ENCODE measurements at regions not wholly inside any gene's neighbourhood (a gene's known extent, or its start where the extent isn't known, plus 50 kb on each side); places are given as distances from the start of the nearest gene placed in this dataset.

GRCh38 chr10:83229991-83230390 is 909.3 kb upstream of the GHITM start:
- no peaks in the 10 kb centered on the region for H4K20me1 ChIP-seq (ENCODE audit: insufficient read depth, low read length)
- no peak for DNase-seq

DNA sequence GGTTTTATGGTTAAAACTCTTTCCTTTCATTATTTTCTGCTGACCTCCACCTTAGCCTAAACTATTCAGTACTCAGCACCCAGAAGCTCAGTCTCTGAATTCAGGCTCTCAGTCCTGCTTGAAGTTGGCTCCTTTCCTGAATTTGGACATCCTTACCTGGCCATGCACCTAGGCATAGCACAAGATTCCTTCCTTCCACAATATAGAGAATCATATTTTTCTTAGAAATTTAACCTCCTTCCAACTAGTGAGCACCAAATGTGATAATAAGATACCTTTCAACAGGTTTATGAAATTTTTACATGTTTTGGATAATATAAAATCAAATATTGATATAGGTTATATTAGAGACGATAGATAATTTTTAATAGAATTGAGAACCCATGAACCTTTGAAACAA is 905.6 kb upstream of the GHITM start:
- no peak for TF ChIP-seq EZH2 (optimal IDR thresholded peaks at IDR 0.05; ENCODE audit: low read depth, low read length)
- H2AFZ ChIP-seq (ENCODE audit: low read length), result no peak overlapping the region

More at GRCh38 chr10:83229991-83230390, 909.3 kb upstream of the GHITM start:
- Histone ChIP-seq H2AFZ (ENCODE audit: low read length) (no peak overlapping the region), H3K9ac (ENCODE audit: low read length) (no peak overlapping the region), H3K9me3 (replicated peaks; ENCODE audit: insufficient read depth, low read length) (no peaks in the 10 kb centered on the region), H3K27ac (ENCODE audit: low read length) (no peak overlapping the region), H3K4me2 (ENCODE audit: low read depth, low read length) (no peak overlapping the region), H3K36me3 (replicated peaks; ENCODE audit: insufficient read depth, low read length) (no peaks in the 10 kb centered on the region), H3K9me2 (replicated peaks; ENCODE audit: insufficient read depth, low read length) (no peaks in the 10 kb centered on the region), H3K79me2 (ENCODE audit: low read length) (no peaks in the 10 kb centered on the region), H3K27me3 (replicated peaks; ENCODE audit: insufficient read depth, low read length) (no peaks in the 10 kb centered on the region), H3K4me3 (ENCODE audit: low read length) (no peak overlapping the region), H3F3A (ENCODE audit: insufficient read depth, low read length) (no peaks in the 10 kb centered on the region), H3K4me1 (ENCODE audit: low read length) (no peaks in the 10 kb centered on the region)
- TF ChIP-seq, protein P1, sequence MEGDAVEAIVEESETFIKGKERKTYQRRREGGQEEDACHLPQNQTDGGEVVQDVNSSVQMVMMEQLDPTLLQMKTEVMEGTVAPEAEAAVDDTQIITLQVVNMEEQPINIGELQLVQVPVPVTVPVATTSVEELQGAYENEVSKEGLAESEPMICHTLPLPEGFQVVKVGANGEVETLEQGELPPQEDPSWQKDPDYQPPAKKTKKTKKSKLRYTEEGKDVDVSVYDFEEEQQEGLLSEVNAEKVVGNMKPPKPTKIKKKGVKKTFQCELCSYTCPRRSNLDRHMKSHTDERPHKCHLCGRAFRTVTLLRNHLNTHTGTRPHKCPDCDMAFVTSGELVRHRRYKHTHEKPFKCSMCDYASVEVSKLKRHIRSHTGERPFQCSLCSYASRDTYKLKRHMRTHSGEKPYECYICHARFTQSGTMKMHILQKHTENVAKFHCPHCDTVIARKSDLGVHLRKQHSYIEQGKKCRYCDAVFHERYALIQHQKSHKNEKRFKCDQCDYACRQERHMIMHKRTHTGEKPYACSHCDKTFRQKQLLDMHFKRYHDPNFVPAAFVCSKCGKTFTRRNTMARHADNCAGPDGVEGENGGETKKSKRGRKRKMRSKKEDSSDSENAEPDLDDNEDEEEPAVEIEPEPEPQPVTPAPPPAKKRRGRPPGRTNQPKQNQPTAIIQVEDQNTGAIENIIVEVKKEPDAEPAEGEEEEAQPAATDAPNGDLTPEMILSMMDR (IDR thresholded peaks at IDR 0.05; ENCODE audit: low read length), result no peak
- TF ChIP-seq EZH2 (optimal IDR thresholded peaks at IDR 0.05; ENCODE audit: low read depth, low read length) (no peak), EZH2phosphoT487 (IDR thresholded peaks at IDR 0.05; ENCODE audit: low read length) (no peak)

DNA sequence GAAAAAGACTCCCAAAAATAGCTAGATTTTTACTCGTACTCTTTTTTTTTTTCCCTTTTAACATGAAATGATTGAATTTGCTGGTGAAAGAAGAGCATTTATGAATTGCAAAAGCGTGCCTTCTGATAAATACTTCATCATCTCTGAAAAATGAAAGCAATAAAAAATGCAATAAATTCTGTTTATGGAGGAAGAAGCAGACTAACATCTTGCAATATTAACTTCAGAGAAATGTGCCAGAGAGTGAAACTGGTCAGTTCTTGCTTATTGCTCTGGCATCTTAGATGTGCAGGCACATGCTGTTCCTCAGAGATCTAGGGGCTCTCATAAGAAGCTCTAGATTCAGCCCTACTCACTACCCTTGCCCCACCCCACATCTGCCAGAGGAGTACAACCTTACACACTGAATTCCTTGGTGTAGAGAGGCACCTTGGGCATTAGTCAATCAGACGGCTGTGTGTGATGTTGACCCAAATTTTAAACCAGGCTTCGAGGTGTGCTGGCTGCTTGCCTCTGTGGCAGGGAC is 891.1 kb upstream of the GHITM start:
- Histone ChIP-seq H3F3A (ENCODE audit: insufficient read depth, low read length) (no peaks in the 10 kb centered on the region), H3K27me3 (replicated peaks; ENCODE audit: insufficient read depth, low read length) (no peaks in the 10 kb centered on the region), H3K79me2 (ENCODE audit: low read length) (no peaks in the 10 kb centered on the region), H3K4me1 (ENCODE audit: low read length) (no peaks in the 10 kb centered on the region), H3K36me3 (replicated peaks; ENCODE audit: insufficient read depth, low read length) (no peaks in the 10 kb centered on the region), H3K9me3 (replicated peaks; ENCODE audit: insufficient read depth, low read length) (no peaks in the 10 kb centered on the region), H4K20me1 (ENCODE audit: insufficient read depth, low read length) (no peaks in the 10 kb centered on the region), H3K4me2 (ENCODE audit: low read depth, low read length) (no peak overlapping the region), H2AFZ (ENCODE audit: low read length) (no peak overlapping the region), H3K4me3 (ENCODE audit: low read length) (no peak overlapping the region), H3K27ac (ENCODE audit: low read length) (no peak overlapping the region), H3K9me2 (replicated peaks; ENCODE audit: insufficient read depth, low read length) (no peaks in the 10 kb centered on the region), H3K9ac (ENCODE audit: low read length) (no peak overlapping the region)
- no peak for TF ChIP-seq EZH2phosphoT487 (IDR thresholded peaks at IDR 0.05; ENCODE audit: low read length)
- TF ChIP-seq EZH2 (optimal IDR thresholded peaks at IDR 0.05; ENCODE audit: low read depth, low read length), result no peak
- TF ChIP-seq, protein P1 (IDR thresholded peaks at IDR 0.05; ENCODE audit: low read length), result no peak
- no peak for DNase-seq

More for the DNA sequence above, 905.6 kb upstream of the GHITM start:
- no peaks in the 10 kb centered on the region for H4K20me1 ChIP-seq (ENCODE audit: insufficient read depth, low read length)
- no peak overlapping the region for H3K4me3 ChIP-seq (ENCODE audit: low read length)
- H3K9me2 ChIP-seq (replicated peaks; ENCODE audit: insufficient read depth, low read length), result no peaks in the 10 kb centered on the region
- H3K36me3 ChIP-seq (replicated peaks; ENCODE audit: insufficient read depth, low read length), result no peaks in the 10 kb centered on the region
- H3K79me2 ChIP-seq (ENCODE audit: low read length), result no peaks in the 10 kb centered on the region
- H3K9ac ChIP-seq (ENCODE audit: low read length), result no peak overlapping the region
- H3K27ac ChIP-seq (ENCODE audit: low read length), result no peak overlapping the region
- no peaks in the 10 kb centered on the region for H3K9me3 ChIP-seq (replicated peaks; ENCODE audit: insufficient read depth, low read length)
- no peak overlapping the region for H3K4me2 ChIP-seq (ENCODE audit: low read depth, low read length)
- H3K4me1 ChIP-seq (ENCODE audit: low read length), result no peaks in the 10 kb centered on the region
- no peaks in the 10 kb centered on the region for H3F3A ChIP-seq (ENCODE audit: insufficient read depth, low read length)
- DNase-seq, result no peak
- H3K27me3 ChIP-seq (replicated peaks; ENCODE audit: insufficient read depth, low read length), result no peaks in the 10 kb centered on the region

DNA sequence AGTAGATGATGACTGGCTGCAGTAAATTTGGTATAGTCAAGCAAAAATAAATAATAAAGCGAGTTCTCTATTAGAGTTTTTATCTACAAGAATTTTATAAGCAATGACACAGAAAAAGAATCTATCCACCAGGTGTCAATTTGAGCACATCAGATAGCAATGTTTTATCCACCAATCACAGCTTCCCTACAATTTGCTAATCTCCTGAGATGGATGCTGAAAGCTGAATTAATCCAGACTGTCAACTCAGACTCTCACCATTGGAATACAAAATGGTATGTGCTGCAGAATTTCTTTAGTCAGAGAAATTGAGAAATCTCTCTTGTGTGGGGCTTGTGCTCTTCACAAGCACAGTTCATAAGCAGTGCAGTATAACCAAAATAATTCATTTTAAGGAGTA is 888.9 kb upstream of the GHITM start:
- no peak overlapping the region for H3K27ac ChIP-seq (ENCODE audit: low read length)
- no peaks in the 10 kb centered on the region for H3K27me3 ChIP-seq (replicated peaks; ENCODE audit: insufficient read depth, low read length)
- no peaks in the 10 kb centered on the region for H3K36me3 ChIP-seq (replicated peaks; ENCODE audit: insufficient read depth, low read length)
- H3K4me1 ChIP-seq (ENCODE audit: low read length), result no peaks in the 10 kb centered on the region
- no peaks in the 10 kb centered on the region for H3K9me2 ChIP-seq (replicated peaks; ENCODE audit: insufficient read depth, low read length)
- H4K20me1 ChIP-seq (ENCODE audit: insufficient read depth, low read length), result no peaks in the 10 kb centered on the region
- no peak overlapping the region for H3K9ac ChIP-seq (ENCODE audit: low read length)
- no peak overlapping the region for H2AFZ ChIP-seq (ENCODE audit: low read length)
- H3K4me3 ChIP-seq (ENCODE audit: low read length), result no peak overlapping the region
- no peak overlapping the region for H3K4me2 ChIP-seq (ENCODE audit: low read depth, low read length)
- no peaks in the 10 kb centered on the region for H3K9me3 ChIP-seq (replicated peaks; ENCODE audit: insufficient read depth, low read length)
- H3K79me2 ChIP-seq (ENCODE audit: low read length), result no peaks in the 10 kb centered on the region
- no peaks in the 10 kb centered on the region for H3F3A ChIP-seq (ENCODE audit: insufficient read depth, low read length)
- TF ChIP-seq EZH2phosphoT487 (IDR thresholded peaks at IDR 0.05; ENCODE audit: low read length), result no peak
- no peak for TF ChIP-seq EZH2 (optimal IDR thresholded peaks at IDR 0.05; ENCODE audit: low read depth, low read length)
- TF ChIP-seq, protein P1 (IDR thresholded peaks at IDR 0.05; ENCODE audit: low read length), result no peak
- DNase-seq, result no peak

Measured in MM.1S (cell line).